ENCODE measurements at regions not wholly inside any gene's neighbourhood (a gene's known extent, or its start where the extent isn't known, plus 50 kb on each side); places are given as distances from the start of the nearest gene placed in this dataset.

- TF ChIP-seq CTCF (IDR thresholded peaks at IDR 0.05) = no peak
These were observed 897.9 kb upstream of the KLHL29 start for GRCh38 chr2:22487036-22487435.

DNA sequence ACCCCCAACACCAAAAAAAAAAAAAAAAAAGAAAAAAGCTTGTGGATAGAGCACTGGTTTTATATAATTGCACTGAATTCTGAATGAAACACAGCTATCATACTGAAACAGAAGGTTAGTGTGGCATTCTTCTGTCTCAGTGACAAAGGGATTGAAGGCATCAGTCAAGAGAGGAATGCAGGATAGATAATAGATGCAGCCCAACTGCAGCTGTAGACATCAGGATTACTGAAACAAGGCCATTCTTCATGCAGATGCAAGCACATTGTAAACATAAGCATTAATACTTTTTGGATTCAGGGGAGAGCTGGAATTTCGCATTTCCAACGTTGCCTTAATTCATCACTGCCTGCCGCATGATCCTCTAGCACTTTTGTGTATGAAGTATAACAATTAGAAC, 897.4 kb upstream of the KLHL29 start:
- TF ChIP-seq CTCF (IDR thresholded peaks at IDR 0.05) = no peak

DNA sequence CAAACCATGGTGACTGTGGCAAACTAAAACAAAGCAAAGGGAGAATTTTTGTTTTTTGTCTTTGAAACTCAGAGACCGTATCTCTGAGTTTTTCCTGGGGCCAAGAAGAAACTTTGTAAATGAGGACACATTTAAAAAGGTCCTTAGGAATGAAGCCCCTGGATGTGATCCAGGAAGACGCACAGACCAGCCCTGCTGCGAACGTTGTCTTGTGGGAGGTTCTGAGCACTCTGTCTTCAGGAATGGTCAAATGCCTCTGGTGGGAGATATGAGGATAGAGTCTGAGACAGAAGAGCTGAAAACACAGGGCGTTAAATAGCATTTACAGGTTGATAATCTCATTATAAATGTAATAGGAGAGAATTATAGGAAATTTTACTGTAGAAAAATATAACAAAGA, 893.5 kb upstream of the KLHL29 start:
- TF ChIP-seq CTCF (IDR thresholded peaks at IDR 0.05) = no peak

DNA sequence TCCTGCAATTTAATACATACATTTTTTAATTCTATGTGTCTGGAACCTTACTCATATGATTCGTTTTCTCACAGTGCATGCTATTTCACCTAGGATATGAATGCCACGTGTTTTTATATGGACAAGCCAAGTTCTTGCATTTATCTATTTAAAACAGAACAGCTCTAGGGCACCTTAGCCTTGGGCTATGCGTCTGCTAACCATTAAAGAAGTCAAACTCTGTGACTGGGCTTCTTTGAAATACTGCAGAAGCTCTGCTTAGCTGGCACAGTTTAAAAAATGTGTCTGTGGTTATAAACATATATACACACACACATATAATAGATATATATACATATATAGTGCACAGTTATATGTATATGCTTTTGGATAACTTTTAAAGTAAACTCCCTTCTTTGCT, 890.8 kb upstream of the KLHL29 start:
- TF ChIP-seq CTCF (IDR thresholded peaks at IDR 0.05) = no peak

GRCh38 chr2:22497064-22497463, 887.9 kb upstream of the KLHL29 start:
- no peak for TF ChIP-seq CTCF (IDR thresholded peaks at IDR 0.05)

DNA sequence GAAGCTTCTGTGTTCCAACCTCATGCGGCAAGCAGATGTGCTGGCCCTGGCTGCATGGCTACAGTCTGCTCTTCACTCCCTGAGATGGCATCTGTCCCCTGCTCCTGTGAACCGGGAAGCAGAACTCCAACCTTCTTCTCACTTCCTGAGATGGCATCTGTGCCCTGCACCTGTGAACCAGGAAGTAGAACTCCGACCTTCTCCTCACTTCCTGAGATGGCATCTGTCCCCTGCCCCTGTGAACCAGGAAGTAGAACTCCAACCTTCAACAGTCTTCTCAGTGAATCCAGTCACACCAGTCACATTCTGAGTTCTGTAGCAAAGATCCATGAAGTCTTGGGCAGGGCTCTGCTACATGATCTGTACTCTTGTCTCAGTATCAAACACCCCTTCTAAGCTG, 887.2 kb upstream of the KLHL29 start:
- no peak for TF ChIP-seq CTCF (IDR thresholded peaks at IDR 0.05)

GRCh38 chr2:22499082-22499839, 885.7 kb upstream of the KLHL29 start:
- TF ChIP-seq CTCF (IDR thresholded peaks at IDR 0.05) = no peak

GRCh38 chr2:22500555-22500935, 884.4 kb upstream of the KLHL29 start:
- TF ChIP-seq CTCF (IDR thresholded peaks at IDR 0.05) = no peak

Measured in LNCAP (cell line).